Pancreas (tissue), 10 donors: ENCODE measurements at regions not wholly inside any gene's neighbourhood (a gene's known extent, or its start where the extent isn't known, plus 50 kb on each side); places are given as distances from the start of the nearest gene placed in this dataset.

Source experiments
- ATAC-seq, 4 donors: fragments of 200-7000 bp; cut with Tn5 transposase; one replicate each; pipeline versions ENCODE4 v1.8.0 to v1.9.1; 2020; ENCODE audit warnings: mild to moderate bottlenecking in 4 of 4, moderate library complexity in 4 of 4
- DNase-seq, 6 donors: peaks; one replicate each; pipeline ENCODE4 v3.0.0-alpha.2; 2020
- FAIRE-seq: peaks from 2 replicates; lab custom pipeline; 2012; peaks lifted over from hg19 to GRCh38; lab: Jason Lieb, UNC
- H3K27ac ChIP-seq, 4 donors: fragments of 200-600 bp; sonication (generic); 1 replicate in 3 of 4; 2 replicates in 1 of 4; pipeline versions ENCODE4 v1.5.0 to v1.8.0; 2020
- H3K27me3 ChIP-seq, 4 donors: fragments of 200-600 bp; one replicate each; pipeline ENCODE4 v1.8.0; 2021
- H3K36me3 ChIP-seq, 3 donors: fragments of 200-600 bp; sonication (generic) in 1 of 3; one replicate each; pipeline versions ENCODE4 v1.5.0 to v1.8.0; 2020 to 2021
- H3K4me1 ChIP-seq, 3 donors: fragments of 200-600 bp; one replicate each; pipeline ENCODE4 v1.8.0; 2021
- H3K4me3 ChIP-seq, 4 donors: fragments of 200-600 bp; sonication (generic) in 2 of 4; one replicate each; pipeline versions ENCODE4 v1.5.0 to v1.8.0; 2020 to 2021
- H3K9me3 ChIP-seq, 4 donors: fragments of 200-600 bp; one replicate each; pipeline ENCODE4 v1.8.0; 2021
- WGBS, 2 donors: extraction: QIAGEN DNeasy Blood & Tissue Kit; methylation state at CpG; one replicate each; pipeline ENCODE4 v1.1.7; 2013; 5-methylcytosine and 5-hydroxymethylcytosine counted together
- intact Hi-C, 3 donors: fragments of 100-400 bp; cut with DNase I; formaldehyde crosslinking; loops; one replicate each; pipeline versions ENCODE4 v1.11.1 to v1.14.2; 2022
- TF ChIP-seq, protein P1 (sequence below), 4 donors: fragments of 200-600 bp; sonication (generic) in 3 of 4; IDR thresholded peaks; one replicate each; pipeline versions ENCODE4 v1.5.0 to v1.8.0; 2021; ENCODE audit warnings: antibody characterized with exemption in 4 of 4
- donor health status: healthy with polysubstance abuse.
- donor health status: DM: no; HTN: no; CAD: no; lungs with moderate emphysema.
- donor health status: DM: no; HTN: no; CAD: no.
- donor health status: control.
- donor health status: control.
- donor health status: Bipolar disorder and iron deficiency.
- donor health status: DM: yes; HTN: yes; CAD: no.
- donor health status: DM: no; HTN: no; CAD: no.
- donor health status: DM: no; HTN: no; CAD: no.
- donor health status: DM: yes; HTN: yes; CAD: no.

DNA sequence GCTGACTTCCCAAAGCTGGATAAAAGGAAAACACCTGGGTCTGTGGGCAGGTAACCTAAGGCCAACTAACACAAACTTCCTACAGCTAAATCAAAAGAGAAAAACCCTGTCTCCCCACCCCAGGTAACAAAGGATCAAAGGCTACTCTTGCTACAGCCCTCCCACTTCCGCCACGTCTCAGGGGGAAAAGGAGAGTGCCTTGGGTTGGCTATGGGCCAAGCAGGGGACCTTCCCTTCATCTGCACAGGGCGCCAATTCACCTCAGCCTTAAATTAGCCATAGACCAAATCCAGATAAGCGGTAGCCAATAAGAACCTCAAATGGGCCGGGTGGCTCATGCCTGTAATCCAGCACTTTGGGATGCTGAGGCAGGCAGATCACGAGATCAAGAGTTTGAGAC lies 69.1 kb upstream of the LANCL2 start:
- FAIRE-seq (no peak), DNase-seq (no peak)
- intact Hi-C loops: no loop called here

DNA sequence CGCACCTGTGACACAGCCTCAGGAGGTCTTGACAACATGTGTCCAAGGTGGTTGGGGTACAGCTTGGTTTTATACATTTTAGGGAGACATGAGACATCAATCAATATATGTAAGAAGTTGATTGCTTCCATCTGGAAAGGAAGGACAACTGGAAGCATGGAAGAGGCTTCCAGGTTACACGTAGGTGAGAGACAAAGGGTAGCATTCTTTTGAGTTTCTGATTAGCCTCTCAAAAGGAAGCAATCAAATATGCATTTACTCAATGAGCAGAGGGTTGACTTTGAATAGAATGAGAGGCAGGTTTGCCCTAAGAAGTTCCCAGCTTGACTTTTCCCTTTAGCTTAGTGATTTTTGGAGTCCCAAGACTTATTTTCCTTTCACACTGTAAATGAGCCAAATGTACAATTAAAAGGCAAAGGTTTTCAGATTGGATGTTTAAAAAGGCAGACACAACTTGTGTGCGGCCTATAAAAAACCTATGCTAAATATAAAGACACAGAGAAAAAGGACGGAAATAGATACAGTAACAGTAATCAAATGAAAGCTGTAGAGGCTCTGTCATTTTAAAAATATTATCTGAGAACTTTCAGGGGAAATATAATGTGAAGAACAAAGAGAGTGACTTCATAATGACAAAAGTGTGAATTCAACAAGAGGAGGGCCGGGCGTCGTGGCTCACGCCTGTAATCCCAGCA lies 65.7 kb upstream of the LANCL2 start:
- no peaks in the 10 kb centered on the region for H3K27me3 ChIP-seq
- TF ChIP-seq, protein P1, sequence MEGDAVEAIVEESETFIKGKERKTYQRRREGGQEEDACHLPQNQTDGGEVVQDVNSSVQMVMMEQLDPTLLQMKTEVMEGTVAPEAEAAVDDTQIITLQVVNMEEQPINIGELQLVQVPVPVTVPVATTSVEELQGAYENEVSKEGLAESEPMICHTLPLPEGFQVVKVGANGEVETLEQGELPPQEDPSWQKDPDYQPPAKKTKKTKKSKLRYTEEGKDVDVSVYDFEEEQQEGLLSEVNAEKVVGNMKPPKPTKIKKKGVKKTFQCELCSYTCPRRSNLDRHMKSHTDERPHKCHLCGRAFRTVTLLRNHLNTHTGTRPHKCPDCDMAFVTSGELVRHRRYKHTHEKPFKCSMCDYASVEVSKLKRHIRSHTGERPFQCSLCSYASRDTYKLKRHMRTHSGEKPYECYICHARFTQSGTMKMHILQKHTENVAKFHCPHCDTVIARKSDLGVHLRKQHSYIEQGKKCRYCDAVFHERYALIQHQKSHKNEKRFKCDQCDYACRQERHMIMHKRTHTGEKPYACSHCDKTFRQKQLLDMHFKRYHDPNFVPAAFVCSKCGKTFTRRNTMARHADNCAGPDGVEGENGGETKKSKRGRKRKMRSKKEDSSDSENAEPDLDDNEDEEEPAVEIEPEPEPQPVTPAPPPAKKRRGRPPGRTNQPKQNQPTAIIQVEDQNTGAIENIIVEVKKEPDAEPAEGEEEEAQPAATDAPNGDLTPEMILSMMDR (IDR thresholded peaks at IDR 0.05): no peak
- no peak overlapping the region for H3K27ac ChIP-seq
- 66 to 74% methylated on average over 8 of the region's 8 CpGs for WGBS, 2 donors
- no peaks in the 10 kb centered on the region for H3K4me1 ChIP-seq
- no peak for FAIRE-seq
- intact Hi-C loops: no loop called here
- no peak overlapping the region for H3K4me3 ChIP-seq
- ATAC-seq: no peak
- no peaks in the 10 kb centered on the region for H3K9me3 ChIP-seq
- H3K36me3 ChIP-seq: no peaks in the 10 kb centered on the region
- DNase-seq: no peak

More for the DNA sequence above, 69.1 kb upstream of the LANCL2 start:
- Histone ChIP-seq H3K9me3 (no peaks in the 10 kb centered on the region), H3K27me3 (no peaks in the 10 kb centered on the region), H3K4me1 (no peaks in the 10 kb centered on the region), H3K27ac (no peak overlapping the region), H3K4me3 (no peak overlapping the region), H3K36me3 (no peaks in the 10 kb centered on the region)
- TF ChIP-seq, protein P1 (IDR thresholded peaks at IDR 0.05): no peak
- ATAC-seq: no peak
- 76 to 81% methylated on average over 6 of the region's 6 CpGs for WGBS, 2 donors

DNA sequence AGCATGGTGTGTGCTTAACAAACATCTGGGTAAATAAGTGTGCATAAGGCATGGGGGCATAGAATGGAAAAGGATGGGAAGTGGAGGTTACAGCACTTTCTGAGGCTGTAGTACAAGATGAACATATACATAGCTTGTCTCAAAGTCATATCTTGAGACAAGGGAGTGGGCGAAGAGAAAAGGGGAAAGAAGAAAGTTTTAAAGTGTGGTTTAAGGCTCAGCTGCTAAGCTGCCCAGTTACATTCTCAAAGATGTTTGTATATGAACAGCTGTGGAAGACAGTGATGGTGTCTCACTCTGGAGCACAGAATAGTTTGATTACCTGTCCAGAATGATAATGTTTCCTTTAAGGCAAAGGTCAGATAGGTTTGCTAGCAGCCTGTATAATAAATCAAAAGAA lies 61.9 kb upstream of the LANCL2 start:
- Histone ChIP-seq H3K36me3 (no peaks in the 10 kb centered on the region), H3K27ac (no peak overlapping the region), H3K27me3 (no peaks in the 10 kb centered on the region), H3K9me3 (no peaks in the 10 kb centered on the region), H3K4me3 (no peak overlapping the region), H3K4me1 (no peaks in the 10 kb centered on the region)
- DNase-seq (no peak), ATAC-seq (no peak), FAIRE-seq (no peak)
- intact Hi-C loops: no loop called here
- WGBS, 2 donors: 64 to 81% methylated on average over 1 of the region's 1 CpG
- TF ChIP-seq, protein P1 (IDR thresholded peaks at IDR 0.05): no peak

DNA sequence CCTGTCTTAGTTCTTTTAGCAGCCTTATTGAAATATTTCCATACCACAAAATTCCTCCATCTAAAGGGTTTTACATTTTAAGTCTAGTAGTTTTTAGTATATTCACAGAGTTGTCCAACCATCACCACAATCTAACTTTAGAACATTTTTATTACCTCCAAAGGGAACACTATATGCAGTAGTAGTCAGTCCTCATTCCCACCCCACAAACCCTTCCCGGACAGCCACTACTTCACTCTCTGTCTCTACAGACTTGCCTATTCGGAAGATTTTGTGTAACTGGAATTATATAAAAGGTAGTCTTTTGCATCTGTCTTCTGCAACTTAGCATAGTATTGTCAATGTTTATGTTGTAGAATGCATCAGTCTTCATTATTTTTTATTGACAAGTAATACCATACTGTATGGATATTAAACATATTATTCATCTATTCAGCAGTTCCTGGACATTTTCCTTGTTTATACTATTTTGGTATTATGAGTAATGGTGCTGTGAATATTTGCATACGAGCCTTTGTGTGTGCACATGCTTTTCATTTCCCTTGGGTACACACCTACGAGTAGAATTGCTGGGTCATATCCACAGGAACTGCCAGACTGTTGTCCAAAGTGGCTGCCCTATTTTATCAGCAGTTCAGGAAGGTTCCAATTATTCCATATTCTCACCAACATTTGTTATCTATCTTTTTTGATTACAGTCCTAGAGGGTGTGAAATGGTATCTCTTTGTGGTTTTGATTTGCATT lies 60.9 kb upstream of the LANCL2 start:
- ATAC-seq (no peak), DNase-seq (no peak), FAIRE-seq (no peak)
- intact Hi-C loops: no loop called here
- TF ChIP-seq, protein P1 (IDR thresholded peaks at IDR 0.05): no peak
- Histone ChIP-seq H3K27me3 (no peaks in the 10 kb centered on the region), H3K27ac (no peak overlapping the region), H3K36me3 (no peaks in the 10 kb centered on the region), H3K9me3 (no peaks in the 10 kb centered on the region), H3K4me1 (no peaks in the 10 kb centered on the region), H3K4me3 (no peak overlapping the region)
- WGBS, 2 donors: 51 to 59% methylated on average over 4 of the region's 4 CpGs

DNA sequence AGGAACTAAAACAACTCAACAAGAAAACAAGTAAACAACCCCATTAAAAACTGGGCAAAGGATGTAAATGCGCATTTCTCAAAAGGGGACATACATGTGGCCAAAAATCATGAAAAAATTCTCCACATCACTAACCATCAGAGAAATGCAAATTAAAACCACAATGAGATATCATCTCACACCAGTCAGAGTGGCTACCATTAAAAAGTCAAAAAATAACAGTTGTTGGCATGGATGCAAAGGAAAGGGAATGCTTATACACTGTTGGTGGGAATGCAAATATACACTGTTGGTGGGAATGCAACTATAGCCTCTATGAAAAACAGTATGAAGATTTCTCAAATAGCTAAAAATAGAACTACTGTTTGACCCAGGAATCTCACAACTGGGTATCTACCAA lies 60.0 kb upstream of the LANCL2 start:
- TF ChIP-seq, protein P1 (IDR thresholded peaks at IDR 0.05): no peak
- WGBS, 2 donors: 84 to 100% methylated on average over 1 of the region's 1 CpG
- intact Hi-C loops: no loop called here
- no peak for FAIRE-seq
- Histone ChIP-seq H3K9me3 (no peaks in the 10 kb centered on the region), H3K36me3 (no peaks in the 10 kb centered on the region), H3K27me3 (no peaks in the 10 kb centered on the region), H3K4me3 (no peak overlapping the region), H3K27ac (no peak overlapping the region), H3K4me1 (no peaks in the 10 kb centered on the region)
- no peak for DNase-seq
- ATAC-seq: no peak
